ENCODE measurements at regions not wholly inside any gene's neighbourhood (a gene's known extent, or its start where the extent isn't known, plus 50 kb on each side); places are given as distances from the start of the nearest gene placed in this dataset.
"Not testable (repeated sequence)": the region's sequence is repeated elsewhere in the genome, so short reads cannot be mapped to it uniquely, and the experiment has no call there.

- Histone ChIP-seq H4K20me1 (ENCODE audit: insufficient read depth) (no peaks in the 10 kb centered on the region), H3K36me3 (ENCODE audit: insufficient read depth) (no peaks in the 10 kb centered on the region), H3K4me3 (IDR thresholded peaks at IDR 0.05; ENCODE audit: insufficient read depth, low read depth, low read length) (no peak overlapping the region), H3K27me3 (ENCODE audit: insufficient read depth, low read depth) (no peaks in the 10 kb centered on the region), H3K4me1 (ENCODE audit: low read depth, poor library complexity, severe bottlenecking) (no peaks in the 10 kb centered on the region), H3K4me2 (no peak overlapping the region), H2AFZ (ENCODE audit: low read depth) (no peak overlapping the region), H3K27ac (no peak overlapping the region), H3K9ac (no peak overlapping the region), H3K79me2 (ENCODE audit: insufficient read depth, low read depth) (no peaks in the 10 kb centered on the region)
- TF ChIP-seq CTCF (conservative IDR thresholded peaks at IDR 0.05; ENCODE audit: low read depth, low read length), result no peak
Observed at GRCh38 chr6:144690666-144691065, 405.5 kb downstream of the UTRN start.

- not testable (repeated sequence) for H3K4me1 ChIP-seq (ENCODE audit: low read depth, poor library complexity, severe bottlenecking); H3K36me3 ChIP-seq (ENCODE audit: insufficient read depth); H3K27me3 ChIP-seq (ENCODE audit: insufficient read depth, low read depth); H3K79me2 ChIP-seq (ENCODE audit: insufficient read depth, low read depth); H3K9ac ChIP-seq; H3K4me3 ChIP-seq (IDR thresholded peaks at IDR 0.05; ENCODE audit: insufficient read depth, low read depth, low read length); H2AFZ ChIP-seq (ENCODE audit: low read depth); H3K4me2 ChIP-seq; H4K20me1 ChIP-seq (ENCODE audit: insufficient read depth); H3K27ac ChIP-seq
Observed at GRCh38 chr6:144692050-144692449, 406.9 kb downstream of the UTRN start.

DNA sequence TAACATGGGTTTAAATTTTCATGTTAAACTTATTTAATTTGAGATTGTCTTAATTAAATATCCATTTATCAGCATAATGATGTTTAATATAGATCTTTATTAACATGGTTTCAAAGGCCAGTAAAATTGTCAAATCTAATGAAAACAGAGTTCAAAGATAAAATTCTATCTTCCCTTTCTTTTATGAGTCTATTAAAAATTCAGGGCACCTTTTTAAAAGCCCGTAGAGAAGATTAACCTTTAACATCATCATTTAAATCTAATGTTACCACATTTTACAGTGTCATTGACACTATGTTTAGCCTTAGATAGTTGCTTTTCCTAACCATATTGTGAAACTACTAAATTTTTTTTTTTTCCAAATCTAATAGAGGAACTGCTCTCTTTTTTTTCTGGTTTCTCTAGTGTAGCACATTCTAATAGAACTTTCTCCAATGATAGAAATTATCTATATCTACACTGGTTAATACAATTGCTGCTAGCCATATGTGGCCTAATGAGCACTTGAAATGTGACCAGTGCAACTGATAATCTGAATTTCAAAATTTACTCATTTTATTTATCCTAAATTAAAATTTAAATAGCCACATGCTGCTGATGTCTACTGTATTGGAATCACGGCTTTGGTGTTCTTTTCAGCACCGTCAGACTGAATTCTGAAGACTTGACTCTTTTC is 410.9 kb downstream of the UTRN start:
- H3K36me3 ChIP-seq (ENCODE audit: insufficient read depth), result no peaks in the 10 kb centered on the region
- no peaks in the 10 kb centered on the region for H3K4me1 ChIP-seq (ENCODE audit: low read depth, poor library complexity, severe bottlenecking)
- no peaks in the 10 kb centered on the region for H3K27me3 ChIP-seq (ENCODE audit: insufficient read depth, low read depth)
- no peak overlapping the region for H3K4me2 ChIP-seq
- TF ChIP-seq CTCF (conservative IDR thresholded peaks at IDR 0.05; ENCODE audit: low read depth, low read length), result no peak
- H3K4me3 ChIP-seq (IDR thresholded peaks at IDR 0.05; ENCODE audit: insufficient read depth, low read depth, low read length), result no peak overlapping the region
- H2AFZ ChIP-seq (ENCODE audit: low read depth), result no peak overlapping the region
- no peaks in the 10 kb centered on the region for H4K20me1 ChIP-seq (ENCODE audit: insufficient read depth)
- H3K79me2 ChIP-seq (ENCODE audit: insufficient read depth, low read depth), result no peaks in the 10 kb centered on the region
- H3K27ac ChIP-seq, result no peak overlapping the region
- H3K9ac ChIP-seq, result no peak overlapping the region

GRCh38 chr6:144696610-144697368 is 411.7 kb downstream of the UTRN start:
- no peaks in the 10 kb centered on the region for H3K79me2 ChIP-seq (ENCODE audit: insufficient read depth, low read depth)
- H3K4me1 ChIP-seq (ENCODE audit: low read depth, poor library complexity, severe bottlenecking), result no peaks in the 10 kb centered on the region
- no peak overlapping the region for H3K4me2 ChIP-seq
- no peak overlapping the region for H3K27ac ChIP-seq
- TF ChIP-seq CTCF (conservative IDR thresholded peaks at IDR 0.05; ENCODE audit: low read depth, low read length), result no peak
- no peak overlapping the region for H3K4me3 ChIP-seq (IDR thresholded peaks at IDR 0.05; ENCODE audit: insufficient read depth, low read depth, low read length)
- H3K36me3 ChIP-seq (ENCODE audit: insufficient read depth), result no peaks in the 10 kb centered on the region
- H3K9ac ChIP-seq, result no peak overlapping the region
- no peaks in the 10 kb centered on the region for H4K20me1 ChIP-seq (ENCODE audit: insufficient read depth)
- no peak overlapping the region for H2AFZ ChIP-seq (ENCODE audit: low read depth)
- H3K27me3 ChIP-seq (ENCODE audit: insufficient read depth, low read depth), result no peaks in the 10 kb centered on the region

- H3K4me1 ChIP-seq (ENCODE audit: low read depth, poor library complexity, severe bottlenecking), result no peaks in the 10 kb centered on the region
- H3K27ac ChIP-seq, result no peak overlapping the region
- TF ChIP-seq CTCF (conservative IDR thresholded peaks at IDR 0.05; ENCODE audit: low read depth, low read length), result no peak
- no peaks in the 10 kb centered on the region for H3K79me2 ChIP-seq (ENCODE audit: insufficient read depth, low read depth)
- no peak overlapping the region for H2AFZ ChIP-seq (ENCODE audit: low read depth)
- H3K9ac ChIP-seq, result no peak overlapping the region
- H4K20me1 ChIP-seq (ENCODE audit: insufficient read depth), result no peaks in the 10 kb centered on the region
- H3K36me3 ChIP-seq (ENCODE audit: insufficient read depth), result no peaks in the 10 kb centered on the region
- H3K27me3 ChIP-seq (ENCODE audit: insufficient read depth, low read depth), result no peaks in the 10 kb centered on the region
- H3K4me3 ChIP-seq (IDR thresholded peaks at IDR 0.05; ENCODE audit: insufficient read depth, low read depth, low read length), result no peak overlapping the region
- no peak overlapping the region for H3K4me2 ChIP-seq
Observed at GRCh38 chr6:144697369-144697760, 412.2 kb downstream of the UTRN start.

All from KMS-11 (cell line).